Peyer's patch (tissue), 4 donors: ENCODE measurements at regions not wholly inside any gene's neighbourhood (a gene's known extent, or its start where the extent isn't known, plus 50 kb on each side); places are given as distances from the start of the nearest gene placed in this dataset.

ENCODE experiments used
- DNase-seq, 3 donors: peaks; one replicate each; pipeline ENCODE4 v3.0.0-alpha.2; 2017 to 2019
- H3K27ac ChIP-seq, 4 donors: fragments of 200-600 bp; sonication (generic); one replicate each; pipeline ENCODE4 v1.5.1; 2016 to 2019
- H3K27me3 ChIP-seq, 2 donors: fragments of 200-600 bp; sonication (generic); one replicate each; pipeline ENCODE4 v1.5.1; 2019
- H3K36me3 ChIP-seq, 3 donors: fragments of 200-600 bp; sonication (generic); one replicate each; pipeline ENCODE4 v1.5.1; 2016 to 2019
- H3K4me1 ChIP-seq, 4 donors: fragments of 200-600 bp; sonication (generic); one replicate each; pipeline ENCODE4 v1.5.1; 2016 to 2019
- H3K4me3 ChIP-seq, 4 donors: fragments of 200-600 bp; sonication (generic); 1 replicate in 3 of 4; 2 replicates in 1 of 4; pipeline ENCODE4 v1.5.1; 2016 to 2019; ENCODE audit warnings: mild to moderate bottlenecking in 1 of 4
- H3K9me3 ChIP-seq, 4 donors: fragments of 200-600 bp; sonication (generic); one replicate each; pipeline ENCODE4 v1.5.1; 2016 to 2019; ENCODE audit warnings: mild to moderate bottlenecking in 1 of 4
- POLR2A ChIP-seq, 2 donors: fragments of 450-650 bp; IDR thresholded peaks; one replicate each; pipeline ENCODE4 v1.5.1; 2017; ENCODE audit warnings: antibody characterized with exemption in 2 of 2, mild to moderate bottlenecking in 2 of 2, moderate library complexity in 2 of 2
- TF ChIP-seq, protein P1 (sequence below), 6 experiments: fragments of 450-650 bp in 4 of 6; fragments of 200-600 bp in 2 of 6; sonication (generic) in 1 of 6; IDR thresholded peaks; one replicate each; pipeline ENCODE4 v1.5.1; 2017 to 2019; ENCODE audit warnings: antibody characterized with exemption in 6 of 6, mild to moderate bottlenecking in 3 of 6, moderate library complexity in 1 of 6

DNA sequence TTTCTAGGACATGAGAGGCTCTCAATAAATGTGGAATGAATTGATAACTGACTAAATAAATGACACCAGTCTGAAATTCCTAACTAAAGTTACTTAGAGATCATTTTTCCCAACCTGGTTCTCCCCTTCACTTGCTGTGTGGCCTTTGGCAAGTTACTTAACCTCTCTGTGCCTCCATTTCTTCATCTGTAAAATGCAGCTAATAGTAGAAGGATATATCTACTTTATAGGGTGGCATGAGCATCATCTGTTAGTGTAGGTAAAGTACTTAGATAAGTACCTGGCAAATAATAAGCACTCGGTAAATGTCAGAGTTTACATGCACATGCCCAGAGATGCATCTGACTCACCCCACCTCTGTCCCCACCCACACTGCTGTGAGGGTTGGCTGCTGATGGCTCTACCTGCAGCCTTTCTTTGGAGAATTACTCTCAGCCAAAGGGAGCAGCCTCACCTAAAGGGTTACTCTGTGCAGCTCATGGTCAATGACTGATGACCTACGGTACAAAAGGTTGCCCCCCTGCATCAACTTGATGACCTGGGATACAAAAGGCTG is 139.3 kb downstream of the CHIC2 start:
- no peak overlapping the region for H3K4me3 ChIP-seq
- TF ChIP-seq, protein P1, sequence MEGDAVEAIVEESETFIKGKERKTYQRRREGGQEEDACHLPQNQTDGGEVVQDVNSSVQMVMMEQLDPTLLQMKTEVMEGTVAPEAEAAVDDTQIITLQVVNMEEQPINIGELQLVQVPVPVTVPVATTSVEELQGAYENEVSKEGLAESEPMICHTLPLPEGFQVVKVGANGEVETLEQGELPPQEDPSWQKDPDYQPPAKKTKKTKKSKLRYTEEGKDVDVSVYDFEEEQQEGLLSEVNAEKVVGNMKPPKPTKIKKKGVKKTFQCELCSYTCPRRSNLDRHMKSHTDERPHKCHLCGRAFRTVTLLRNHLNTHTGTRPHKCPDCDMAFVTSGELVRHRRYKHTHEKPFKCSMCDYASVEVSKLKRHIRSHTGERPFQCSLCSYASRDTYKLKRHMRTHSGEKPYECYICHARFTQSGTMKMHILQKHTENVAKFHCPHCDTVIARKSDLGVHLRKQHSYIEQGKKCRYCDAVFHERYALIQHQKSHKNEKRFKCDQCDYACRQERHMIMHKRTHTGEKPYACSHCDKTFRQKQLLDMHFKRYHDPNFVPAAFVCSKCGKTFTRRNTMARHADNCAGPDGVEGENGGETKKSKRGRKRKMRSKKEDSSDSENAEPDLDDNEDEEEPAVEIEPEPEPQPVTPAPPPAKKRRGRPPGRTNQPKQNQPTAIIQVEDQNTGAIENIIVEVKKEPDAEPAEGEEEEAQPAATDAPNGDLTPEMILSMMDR (IDR thresholded peaks at IDR 0.05): no peak
- no peak for TF ChIP-seq POLR2A (IDR thresholded peaks at IDR 0.05)
- H3K36me3 ChIP-seq: no peaks in the 10 kb centered on the region
- H3K4me1 ChIP-seq: no peaks in the 10 kb centered on the region
- no peaks in the 10 kb centered on the region for H3K9me3 ChIP-seq
- H3K27ac ChIP-seq: no peak overlapping the region
- no peak for DNase-seq
- H3K27me3 ChIP-seq: no peaks in the 10 kb centered on the region

DNA sequence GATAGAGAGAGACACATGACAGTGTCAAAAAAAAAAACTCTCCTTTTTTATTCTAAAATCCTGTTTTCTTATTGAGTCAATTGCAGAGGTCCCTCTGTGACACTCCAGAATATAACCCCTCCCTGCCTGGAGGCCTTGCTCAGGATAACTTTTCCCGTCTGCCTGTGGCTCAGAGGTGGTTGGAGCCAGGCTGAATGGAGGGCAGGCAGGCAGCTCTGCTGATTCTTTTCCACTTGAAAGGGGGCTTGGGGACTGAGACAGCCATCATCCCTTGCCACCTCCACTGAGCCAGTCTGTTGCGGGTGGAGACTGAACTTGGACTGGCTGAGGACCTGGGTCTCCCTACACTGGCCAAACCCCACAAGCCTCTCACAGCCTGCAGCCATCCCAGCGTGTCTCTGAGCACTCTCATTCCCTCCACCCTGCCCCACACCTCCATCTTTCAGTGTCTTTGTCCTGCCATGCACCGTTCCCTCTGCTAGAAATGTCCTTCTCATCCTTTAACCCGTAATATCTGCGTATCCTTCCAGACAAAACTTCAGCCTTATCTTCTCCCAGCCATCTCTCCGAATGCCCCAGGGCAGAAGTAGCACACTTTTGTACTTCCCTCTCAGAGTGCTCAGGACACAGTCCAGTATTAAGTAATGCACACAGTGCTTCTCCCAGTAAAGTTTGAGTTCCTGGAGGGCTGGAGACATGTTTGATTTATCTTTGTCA is 139.9 kb downstream of the CHIC2 start:
- Histone ChIP-seq H3K4me3 (no peak overlapping the region), H3K36me3 (no peaks in the 10 kb centered on the region), H3K4me1 (no peaks in the 10 kb centered on the region), H3K27ac (no peak overlapping the region), H3K9me3 (no peaks in the 10 kb centered on the region), H3K27me3 (no peaks in the 10 kb centered on the region)
- no peak for TF ChIP-seq POLR2A (IDR thresholded peaks at IDR 0.05)
- TF ChIP-seq, protein P1 (IDR thresholded peaks at IDR 0.05): no peak
- DNase-seq: no peak

DNA sequence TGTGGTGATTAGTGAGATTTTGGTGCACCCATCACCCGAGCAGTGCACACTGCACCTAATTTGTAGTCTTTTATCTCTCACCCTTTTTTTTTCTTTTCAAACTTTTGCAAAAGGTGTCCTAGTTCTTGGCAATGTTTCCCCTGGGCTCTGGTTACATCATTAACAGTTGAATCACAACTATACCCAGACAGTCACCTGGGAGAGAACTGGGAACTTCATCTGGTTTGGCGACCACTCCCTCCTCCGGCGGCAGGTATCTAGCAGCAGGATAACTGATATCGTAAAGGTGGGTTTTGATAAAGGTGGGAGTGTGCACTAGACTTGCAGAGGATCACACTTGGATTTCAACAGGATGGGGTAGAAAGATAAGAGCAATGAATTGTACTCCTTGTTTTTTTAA is 140.5 kb downstream of the CHIC2 start:
- H3K27ac ChIP-seq: no peak overlapping the region
- H3K36me3 ChIP-seq: no peaks in the 10 kb centered on the region
- no peak overlapping the region for H3K4me3 ChIP-seq
- no peaks in the 10 kb centered on the region for H3K9me3 ChIP-seq
- no peak for DNase-seq
- no peak for TF ChIP-seq POLR2A (IDR thresholded peaks at IDR 0.05)
- TF ChIP-seq, protein P1 (IDR thresholded peaks at IDR 0.05): no peak
- H3K27me3 ChIP-seq: no peaks in the 10 kb centered on the region
- no peaks in the 10 kb centered on the region for H3K4me1 ChIP-seq

DNA sequence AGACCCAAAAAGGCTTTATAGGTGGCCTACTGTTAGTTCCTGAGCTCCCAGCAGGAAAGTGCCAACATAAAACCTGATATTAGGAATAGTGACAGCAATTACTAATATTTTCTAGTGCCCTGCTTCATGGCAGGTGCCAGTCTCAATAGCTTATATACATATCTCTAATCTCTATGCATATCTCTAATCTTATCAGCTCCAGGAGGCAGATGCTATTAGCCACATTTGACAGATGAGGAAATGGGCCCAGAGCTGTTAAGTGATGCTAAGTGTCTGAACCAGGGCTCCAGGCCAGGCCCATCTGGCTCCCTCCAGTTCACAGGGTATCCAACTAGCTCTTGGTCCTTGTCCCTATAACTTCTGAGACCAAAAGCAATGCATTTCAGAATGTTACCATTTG is 142.5 kb downstream of the CHIC2 start:
- Histone ChIP-seq H3K36me3 (no peaks in the 10 kb centered on the region), H3K4me1 (no peaks in the 10 kb centered on the region), H3K27me3 (no peaks in the 10 kb centered on the region), H3K9me3 (no peaks in the 10 kb centered on the region), H3K4me3 (no peak overlapping the region), H3K27ac (no peak overlapping the region)
- TF ChIP-seq POLR2A (IDR thresholded peaks at IDR 0.05): no peak
- TF ChIP-seq, protein P1 (IDR thresholded peaks at IDR 0.05): no peak
- no peak for DNase-seq

DNA sequence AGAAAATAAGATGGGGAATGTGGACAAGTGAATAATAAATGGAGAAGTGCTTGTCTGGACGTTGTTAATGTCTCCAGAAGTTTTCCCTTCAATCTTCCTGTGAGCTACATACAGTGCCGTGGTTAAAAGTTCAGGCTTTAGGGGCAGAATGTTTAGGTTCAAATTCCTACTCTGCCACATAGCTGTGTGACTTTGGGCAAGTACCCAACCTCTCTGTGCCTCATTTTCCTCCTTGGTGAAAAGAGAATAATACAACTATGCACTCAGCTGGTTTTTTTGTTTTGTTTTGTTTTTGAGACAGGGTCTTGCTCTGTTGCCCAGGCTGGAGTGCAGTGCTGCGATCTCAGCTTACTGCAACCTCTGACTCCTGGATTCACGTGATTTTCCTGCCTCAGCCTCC is 143.5 kb downstream of the CHIC2 start:
- no peak overlapping the region for H3K27ac ChIP-seq
- no peak for DNase-seq
- no peaks in the 10 kb centered on the region for H3K36me3 ChIP-seq
- no peaks in the 10 kb centered on the region for H3K9me3 ChIP-seq
- H3K4me1 ChIP-seq: no peaks in the 10 kb centered on the region
- H3K27me3 ChIP-seq: no peaks in the 10 kb centered on the region
- TF ChIP-seq, protein P1 (IDR thresholded peaks at IDR 0.05): no peak
- no peak for TF ChIP-seq POLR2A (IDR thresholded peaks at IDR 0.05)
- H3K4me3 ChIP-seq: no peak overlapping the region
